Right lobe of liver (tissue), 4 donors: ENCODE measurements at regions not wholly inside any gene's neighbourhood (a gene's known extent, or its start where the extent isn't known, plus 50 kb on each side); places are given as distances from the start of the nearest gene placed in this dataset.
"Not testable (repeated sequence)": the region's sequence is repeated elsewhere in the genome, so short reads cannot be mapped to it uniquely, and the experiment has no call there.

Experiments used
- CTCF ChIP-seq, 4 donors: fragments of 200-600 bp in 3 of 4; fragments of 450-650 bp in 1 of 4; IDR thresholded peaks; one replicate each; pipeline versions ENCODE4 v1.5.1 to v1.8.0; 2016 to 2022; ENCODE audit warnings: antibody characterized with exemption in 4 of 4, mild to moderate bottlenecking in 2 of 4
- POLR2A ChIP-seq: fragments of 450-650 bp; IDR thresholded peaks from one replicate; pipeline ENCODE4 v1.6.1; 2017; ENCODE audit warnings: antibody characterized with exemption, mild to moderate bottlenecking
- donor health status: DM: no; HTN: no; CAD: no.
- donor health status: DM: no; HTN: no; CAD: no.
- donor health status: DM: no; HTN: yes; CAD: no.

GRCh38 chr16:33027121-33027520 is 166.9 kb upstream of the TP53TG3C start:
- not testable (repeated sequence) for TF ChIP-seq CTCF (IDR thresholded peaks at IDR 0.05); POLR2A
